CD1c-positive myeloid dendritic cell (primary cell): ENCODE measurements at regions not wholly inside any gene's neighbourhood (a gene's known extent, or its start where the extent isn't known, plus 50 kb on each side); places are given as distances from the start of the nearest gene placed in this dataset.

Source experiments
- DNase-seq: peaks from one replicate; pipeline ENCODE4 v3.0.0-alpha.2; 2016; ENCODE audit errors: extremely low spot score

GRCh38 chr14:99079061-99079727, 192.8 kb downstream of the BCL11B start:
- no peak for DNase-seq

GRCh38 chr14:99080306-99080705, 191.7 kb downstream of the BCL11B start:
- no peak for DNase-seq

GRCh38 chr14:99081156-99081765, 190.7 kb downstream of the BCL11B start:
- DNase-seq: no peak

DNA sequence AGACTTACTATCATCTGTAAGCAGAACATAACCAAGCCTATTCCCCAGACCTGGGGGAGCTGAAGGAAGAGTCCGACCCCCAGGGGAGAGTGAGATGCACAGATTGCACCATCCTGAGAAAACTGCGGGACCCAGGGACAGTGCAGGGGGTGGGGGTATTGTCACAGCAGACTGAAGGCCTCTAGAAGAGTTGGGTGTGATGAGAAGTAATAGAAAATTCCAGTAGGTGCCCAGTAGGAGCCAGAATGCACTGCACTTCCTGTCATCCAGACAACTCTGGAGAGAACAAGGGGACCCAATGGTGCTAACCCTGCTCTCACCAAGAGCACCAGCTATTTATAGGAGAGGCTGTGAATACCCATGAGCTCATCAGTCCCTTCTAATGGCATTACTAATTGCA, 190.1 kb downstream of the BCL11B start:
- DNase-seq: no peak

DNA sequence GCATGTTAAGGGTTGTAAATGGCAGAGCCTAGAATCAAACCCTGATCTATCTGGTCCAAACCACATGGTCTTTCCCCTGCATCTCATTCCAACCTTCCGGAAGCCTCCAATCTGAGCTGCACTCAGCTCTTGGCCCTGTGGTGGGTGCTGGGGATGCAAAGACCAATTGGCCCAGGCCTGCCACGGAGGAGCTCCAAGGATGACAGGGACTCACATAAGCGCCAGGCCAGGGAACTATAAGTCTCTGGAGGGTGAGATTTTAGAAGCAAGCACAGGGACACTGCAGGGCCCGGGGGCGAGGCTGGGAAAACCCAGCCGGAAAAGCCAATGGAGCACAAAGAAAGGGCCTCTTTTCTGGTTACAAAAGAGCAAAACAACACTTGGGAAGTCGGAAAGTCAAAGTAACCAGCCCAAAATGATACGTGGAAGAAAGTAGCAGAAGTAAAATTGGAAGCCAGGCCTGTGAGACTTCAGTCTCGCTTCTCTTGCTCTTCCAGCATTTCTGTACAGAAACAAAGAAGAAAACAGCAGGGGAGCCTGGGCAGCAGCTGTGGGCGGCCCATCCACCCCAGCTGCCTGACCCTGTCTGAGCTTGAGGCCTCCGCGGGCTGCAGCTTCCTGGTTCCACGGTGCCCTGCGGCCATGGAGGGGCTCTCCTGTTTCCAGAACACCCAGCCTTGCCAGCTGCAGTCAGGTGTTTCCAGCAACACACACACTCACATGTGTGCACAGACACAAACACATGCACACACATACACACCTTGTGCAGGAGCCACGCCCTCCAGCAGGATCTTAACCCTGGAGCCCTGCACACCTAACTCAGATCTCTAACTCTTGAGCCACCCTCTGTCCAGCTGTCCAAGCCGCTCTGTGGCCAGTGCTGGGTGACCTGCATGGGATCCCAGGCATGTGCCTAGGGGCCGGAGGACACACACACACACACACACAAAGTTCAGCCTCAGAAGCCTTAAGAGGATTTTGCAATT, 178.2 kb downstream of the BCL11B start:
- DNase-seq: no peak

DNA sequence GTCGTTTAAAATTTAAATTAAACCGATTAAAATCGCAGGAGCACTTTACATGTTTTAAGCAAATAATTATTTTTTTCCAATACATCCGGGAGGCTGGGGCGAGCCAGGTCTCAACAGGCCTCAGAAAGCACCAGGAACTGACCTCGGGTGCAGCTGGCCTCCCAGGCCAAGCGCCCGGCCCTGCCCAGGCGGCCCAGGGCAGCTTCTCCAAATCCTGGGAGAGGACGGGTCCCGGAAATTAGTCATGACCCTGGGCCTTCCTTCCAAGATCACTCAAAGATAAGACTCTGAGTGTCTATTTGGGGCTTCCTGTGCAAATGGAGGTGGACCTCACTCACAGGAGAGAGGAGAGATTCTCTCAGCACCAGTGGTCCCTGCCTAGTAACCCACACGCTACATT, 177.1 kb downstream of the BCL11B start:
- DNase-seq: no peak

DNA sequence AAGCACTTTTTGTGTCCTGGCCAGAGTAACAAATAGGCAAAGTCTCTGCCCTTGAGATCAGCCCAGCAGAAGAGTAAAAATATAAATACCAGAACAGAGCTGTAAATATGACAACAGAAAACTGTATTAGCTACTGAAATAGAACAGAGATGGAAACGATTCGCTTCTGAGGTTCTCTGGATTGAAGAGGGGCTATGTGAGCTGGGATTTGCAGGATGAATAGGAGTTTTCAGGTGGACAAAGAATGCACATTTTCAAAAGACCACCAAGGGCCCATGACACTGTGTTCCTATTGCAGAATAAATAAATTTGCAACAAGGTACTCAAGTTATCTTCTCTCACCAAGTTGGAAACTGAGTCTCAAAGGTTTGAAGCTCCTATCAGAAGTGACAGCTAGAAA, 176.6 kb downstream of the BCL11B start:
- no peak for DNase-seq

- DNase-seq: no peak
Measured at GRCh38 chr14:99098199-99098598, 173.8 kb downstream of the BCL11B start.

- no peak for DNase-seq
Measured at GRCh38 chr14:99099051-99099787, 172.8 kb downstream of the BCL11B start.

GRCh38 chr14:99100497-99101270, 171.3 kb downstream of the BCL11B start:
- DNase-seq: no peak

GRCh38 chr14:99101855-99102461, 170.0 kb downstream of the BCL11B start:
- DNase-seq: no peak

DNA sequence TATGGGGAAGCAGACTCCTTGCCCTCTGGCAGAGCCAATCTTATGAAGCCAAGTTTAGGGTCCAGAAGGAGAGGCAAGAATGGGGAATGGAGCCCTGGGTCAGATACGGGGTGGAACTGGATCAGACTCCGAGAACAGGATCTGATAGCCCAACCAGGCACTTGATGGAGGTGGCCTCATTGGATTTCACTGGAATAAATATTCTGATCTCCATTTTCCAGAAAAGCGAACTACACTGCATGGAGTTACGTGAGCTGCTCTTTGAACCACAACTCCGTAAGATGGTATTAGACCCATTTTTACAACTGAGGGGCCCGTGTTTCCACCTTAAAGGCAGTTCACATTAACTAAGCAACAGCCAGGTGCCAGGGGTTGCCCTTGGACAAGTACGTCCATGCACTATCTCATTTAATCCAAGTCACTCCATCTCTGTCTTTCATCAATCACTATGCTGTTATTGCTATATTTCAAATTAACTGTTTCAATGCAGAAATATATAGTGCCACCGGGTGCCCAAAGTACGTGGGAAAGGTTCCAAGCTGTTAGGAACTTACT, 155.2 kb downstream of the BCL11B start:
- no peak for DNase-seq

DNA sequence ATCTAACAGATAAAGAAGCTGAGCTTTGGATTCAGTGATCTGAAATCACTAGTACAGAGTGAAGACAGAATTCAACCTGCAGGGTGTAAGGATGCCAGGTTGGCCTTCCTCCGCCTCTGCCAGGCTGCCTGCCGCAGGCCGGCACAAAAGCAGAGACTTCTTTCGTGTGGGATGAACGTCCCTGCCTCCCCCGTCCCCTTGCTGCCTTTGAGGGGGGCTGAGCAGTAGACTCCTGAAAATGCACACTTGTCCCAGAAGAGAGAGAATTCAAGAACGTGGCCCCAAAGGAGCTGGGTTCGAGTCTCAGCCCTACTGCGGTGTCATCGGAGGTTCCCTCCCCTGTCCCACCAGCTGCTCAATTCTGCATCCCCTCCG, 154.3 kb downstream of the BCL11B start:
- DNase-seq: no peak

DNA sequence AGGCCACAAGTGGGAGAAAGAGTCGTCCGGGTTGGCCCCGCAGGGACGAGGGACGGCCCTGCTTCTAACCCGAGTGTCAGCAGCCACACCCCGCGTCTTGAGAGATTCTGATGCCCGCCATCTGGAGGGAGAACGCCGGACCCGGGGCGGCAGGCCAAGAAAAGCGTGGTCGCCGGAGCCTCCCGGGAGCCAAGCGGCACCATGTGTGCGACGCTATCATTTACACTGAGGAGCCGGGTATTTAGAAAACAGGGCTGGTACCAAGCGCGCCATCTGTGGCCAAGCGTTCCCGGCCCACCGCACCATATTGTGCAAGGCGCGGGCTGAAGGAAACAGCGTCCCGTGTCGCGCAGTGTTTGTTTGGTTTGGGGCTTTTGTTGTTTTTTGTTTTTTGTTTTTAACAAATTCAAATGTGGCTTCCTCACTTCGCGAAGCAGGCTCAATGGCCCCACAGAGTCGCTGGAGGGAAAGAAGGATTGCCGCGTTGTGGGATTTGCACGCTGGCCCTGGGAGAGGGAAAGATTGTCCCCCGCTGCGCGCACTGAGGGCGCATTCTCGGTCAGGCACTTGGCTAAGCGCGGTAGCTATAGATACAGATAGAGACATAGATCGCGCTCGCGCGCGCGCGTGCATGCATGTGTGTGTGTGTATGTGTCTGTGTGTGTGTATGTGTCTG, 153.8 kb downstream of the BCL11B start:
- no peak for DNase-seq

- DNase-seq: no peak
Measured at GRCh38 chr14:99118946-99119345, 153.1 kb downstream of the BCL11B start.
